Prostate gland (tissue), 2 donors: ENCODE measurements at regions not wholly inside any gene's neighbourhood (a gene's known extent, or its start where the extent isn't known, plus 50 kb on each side); places are given as distances from the start of the nearest gene placed in this dataset.

Experiments
- DNase-seq: peaks from one replicate; pipeline ENCODE4 v3.0.0-alpha.2; 2019; ENCODE audit warnings: low spot score
- H3K27ac ChIP-seq, 2 donors: fragments of 200-600 bp; sonication (generic); 2 replicates each; pipeline ENCODE4 v1.5.1; 2017 to 2019
- H3K27me3 ChIP-seq: fragments of 200-600 bp; sonication (generic); replicated peaks from 2 replicates; pipeline ENCODE4 v1.5.1; 2019; ENCODE audit not compliant: insufficient read depth
- H3K36me3 ChIP-seq, 2 donors: fragments of 200-600 bp; sonication (generic); 1 replicate in 1 of 2; 2 replicates in 1 of 2; pipeline versions ENCODE4 v1.5.1 to v1.8.1; 2017 to 2019
- H3K4me1 ChIP-seq: fragments of 200-600 bp; sonication (generic); replicated peaks from 2 replicates; pipeline ENCODE4 v1.5.1; 2019
- H3K4me3 ChIP-seq, 2 donors: fragments of 200-600 bp; sonication (generic); 2 replicates each; pipeline ENCODE4 v1.5.1; 2017 to 2019
- H3K9me3 ChIP-seq: fragments of 200-600 bp; sonication (generic); 2 replicates; pipeline ENCODE4 v1.5.1; 2017
- CTCF ChIP-seq, 4 experiments: fragments of 200-600 bp in 2 of 4; fragments of 450-650 bp in 2 of 4; sonication (generic) in 2 of 4; IDR thresholded peaks; 1 replicate in 3 of 4; 2 replicates in 1 of 4; pipeline ENCODE4 v1.5.1; 2016 to 2019; ENCODE audit warnings: antibody characterized with exemption in 4 of 4, mild to moderate bottlenecking in 2 of 4, moderate library complexity in 2 of 4
- POLR2A ChIP-seq: fragments of 450-650 bp; IDR thresholded peaks from one replicate; pipeline ENCODE4 v1.6.1; 2016; ENCODE audit warnings: antibody characterized with exemption, mild to moderate bottlenecking
- POLR2AphosphoS5 ChIP-seq: sonication (generic); formaldehyde crosslinking; IDR thresholded peaks from one replicate; pipeline ENCODE4 v1.6.1; 2017; ENCODE audit warnings: antibody characterized with exemption
- WGBS: methylation state at CpG from one replicate; pipeline ENCODE4 v1.1.5; 2018; 5-methylcytosine and 5-hydroxymethylcytosine counted together
- intact Hi-C: fragments of 100-400 bp; cut with DNase I; formaldehyde crosslinking; loops from one replicate; pipeline ENCODE4 v1.14.2; 2022

GRCh38 chr5:68612972-68613371 lies 397.4 kb downstream of the PIK3R1 start:
- Histone ChIP-seq H3K27ac (no peak overlapping the region), H3K4me1 (no peaks in the 10 kb centered on the region), H3K27me3 (no peaks in the 10 kb centered on the region), H3K9me3 (no peaks in the 10 kb centered on the region), H3K36me3 (no peaks in the 10 kb centered on the region), H3K4me3 (no peak overlapping the region)
- intact Hi-C loops: no loop called here
- WGBS: 93% methylated on average over 1 of the region's 1 CpG
- no peak for TF ChIP-seq CTCF (IDR thresholded peaks at IDR 0.05)
- DNase-seq: no peak

- DNase-seq: no peak
- TF ChIP-seq POLR2AphosphoS5: no peak
- H3K27me3 ChIP-seq: no peaks in the 10 kb centered on the region
- H3K9me3 ChIP-seq: no peaks in the 10 kb centered on the region
- intact Hi-C loops: no loop called here
- no peak overlapping the region for H3K4me3 ChIP-seq
- H3K4me1 ChIP-seq: no peaks in the 10 kb centered on the region
- WGBS: 87% methylated on average over 2 of the region's 2 CpGs
- H3K27ac ChIP-seq: no peak overlapping the region
- H3K36me3 ChIP-seq: no peaks in the 10 kb centered on the region
Measured at GRCh38 chr5:68618501-68618900, 402.9 kb downstream of the PIK3R1 start.

- Histone ChIP-seq H3K27me3 (no peaks in the 10 kb centered on the region), H3K27ac (no peak overlapping the region), H3K9me3 (no peaks in the 10 kb centered on the region), H3K36me3 (no peaks in the 10 kb centered on the region), H3K4me1 (no peaks in the 10 kb centered on the region), H3K4me3 (no peak overlapping the region)
- no peak for TF ChIP-seq CTCF (IDR thresholded peaks at IDR 0.05)
- no peak for TF ChIP-seq POLR2AphosphoS5
- TF ChIP-seq POLR2A: no peak
- DNase-seq: no peak
- 93% methylated on average over 7 of the region's 7 CpGs for WGBS
- intact Hi-C loops: no loop called here
Measured at GRCh38 chr5:68627001-68627400, 411.4 kb downstream of the PIK3R1 start.

- Histone ChIP-seq H3K36me3 (no peaks in the 10 kb centered on the region), H3K4me3 (no peak overlapping the region), H3K9me3 (no peaks in the 10 kb centered on the region), H3K27me3 (no peaks in the 10 kb centered on the region), H3K4me1 (no peaks in the 10 kb centered on the region), H3K27ac (no peak overlapping the region)
- no peak for DNase-seq
- TF ChIP-seq POLR2A (no peak), POLR2AphosphoS5 (no peak), CTCF (IDR thresholded peaks at IDR 0.05) (no peak)
- WGBS: 92% methylated on average over 5 of the region's 5 CpGs
- intact Hi-C loops: no loop called here
Measured at GRCh38 chr5:68628082-68628814, 412.7 kb downstream of the PIK3R1 start.

GRCh38 chr5:68630354-68630753 lies 414.8 kb downstream of the PIK3R1 start:
- 98% methylated on average over 1 of the region's 1 CpG for WGBS
- H3K27me3 ChIP-seq: no peaks in the 10 kb centered on the region
- H3K4me3 ChIP-seq: no peak overlapping the region
- H3K36me3 ChIP-seq: no peaks in the 10 kb centered on the region
- no peak overlapping the region for H3K27ac ChIP-seq
- no peaks in the 10 kb centered on the region for H3K9me3 ChIP-seq
- TF ChIP-seq POLR2A (no peak), POLR2AphosphoS5 (no peak), CTCF (IDR thresholded peaks at IDR 0.05) (no peak)
- DNase-seq: no peak
- intact Hi-C loops: no loop called here
- no peaks in the 10 kb centered on the region for H3K4me1 ChIP-seq
